ENCODE measurements at regions not wholly inside any gene's neighbourhood (a gene's known extent, or its start where the extent isn't known, plus 50 kb on each side); places are given as distances from the start of the nearest gene placed in this dataset.

GRCh38 chr11:69400140-69400539 is 81.3 kb upstream of the LINC01488 start:
- H4K20me1 ChIP-seq = no peaks in the 10 kb centered on the region
- peaks cover 19% of the 10 kb centered on the region for H3K9me3 ChIP-seq
- peaks cover 61% of the 10 kb centered on the region for H3K4me1 ChIP-seq
- H3K27ac ChIP-seq = peak overlapping the region; percentile 81; the same call in 1 of the 2 replicates
- no peak overlapping the region for H3K9ac ChIP-seq
- H3K27me3 ChIP-seq = no peaks in the 10 kb centered on the region
- no peaks in the 10 kb centered on the region for H3K36me3 ChIP-seq
- peak overlapping the region; percentile 95 for H3K4me2 ChIP-seq
- H3K4me3 ChIP-seq = no peak overlapping the region
- no peak for TF ChIP-seq Cebpa-rat (IDR thresholded peaks at IDR 0.05)

GRCh38 chr11:69400771-69401590 is 80.5 kb upstream of the LINC01488 start:
- Histone ChIP-seq H3K4me2 (peak overlapping the region; percentile 95), H3K4me3 (peak overlapping the region; percentile 45)

GRCh38 chr11:69401715-69402114 is 79.7 kb upstream of the LINC01488 start:
- Histone ChIP-seq H3K9ac (peak overlapping the region; percentile 70), H3K36me3 (no peaks in the 10 kb centered on the region), H3K27ac (peak overlapping the region; percentile 81), H3K9me3 (peaks cover 19% of the 10 kb centered on the region), H3K4me2 (peak overlapping the region; percentile 95), H3K27me3 (no peaks in the 10 kb centered on the region), H4K20me1 (no peaks in the 10 kb centered on the region), H3K4me3 (peak overlapping the region; percentile 45), H3K4me1 (peaks cover 53% of the 10 kb centered on the region)
- no peak for TF ChIP-seq Cebpa-rat (IDR thresholded peaks at IDR 0.05)

More at GRCh38 chr11:69400771-69401590, 80.5 kb upstream of the LINC01488 start:
- H3K27me3 ChIP-seq = no peaks in the 10 kb centered on the region
- H3K4me1 ChIP-seq = peaks cover 56% of the 10 kb centered on the region
- peak overlapping the region; percentile 70 for H3K9ac ChIP-seq
- H4K20me1 ChIP-seq = no peaks in the 10 kb centered on the region
- H3K9me3 ChIP-seq = peaks cover 19% of the 10 kb centered on the region
- TF ChIP-seq Cebpa-rat (IDR thresholded peaks at IDR 0.05) = no peak
- no peaks in the 10 kb centered on the region for H3K36me3 ChIP-seq
- peak overlapping the region; percentile 81 for H3K27ac ChIP-seq

- H3K4me1 ChIP-seq = peaks cover 53% of the 10 kb centered on the region
- H3K4me2 ChIP-seq = peak overlapping the region; percentile 95
- peak overlapping the region; percentile 70; the same call in 1 of the 2 replicates for H3K9ac ChIP-seq
- peaks cover 19% of the 10 kb centered on the region for H3K9me3 ChIP-seq
- no peaks in the 10 kb centered on the region for H3K27me3 ChIP-seq
- H3K36me3 ChIP-seq = no peaks in the 10 kb centered on the region
- H4K20me1 ChIP-seq = no peaks in the 10 kb centered on the region
- no peak overlapping the region for H3K4me3 ChIP-seq
- no peak for TF ChIP-seq Cebpa-rat (IDR thresholded peaks at IDR 0.05)
- H3K27ac ChIP-seq = peak overlapping the region; percentile 81
These were observed 79.1 kb upstream of the LINC01488 start for GRCh38 chr11:69402251-69402887.

- Histone ChIP-seq H3K4me1 (peaks cover 46% of the 10 kb centered on the region), H3K4me2 (no peak overlapping the region), H3K36me3 (no peaks in the 10 kb centered on the region), H3K4me3 (no peak overlapping the region), H3K9ac (no peak overlapping the region), H4K20me1 (no peaks in the 10 kb centered on the region), H3K27ac (peak overlapping the region; percentile 10; the same call in 1 of the 2 replicates), H3K9me3 (peaks cover 19% of the 10 kb centered on the region), H3K27me3 (no peaks in the 10 kb centered on the region)
- no peak for TF ChIP-seq Cebpa-rat (IDR thresholded peaks at IDR 0.05)
These were observed 77.8 kb upstream of the LINC01488 start for GRCh38 chr11:69403556-69404215.

GRCh38 chr11:69406060-69406459 is 75.4 kb upstream of the LINC01488 start:
- Histone ChIP-seq H3K9ac (no peak overlapping the region), H4K20me1 (no peaks in the 10 kb centered on the region), H3K27me3 (no peaks in the 10 kb centered on the region), H3K4me3 (no peak overlapping the region), H3K9me3 (peaks cover 19% of the 10 kb centered on the region), H3K4me2 (no peak overlapping the region), H3K27ac (no peak overlapping the region), H3K36me3 (no peaks in the 10 kb centered on the region), H3K4me1 (peaks cover 43% of the 10 kb centered on the region)
- no peak for TF ChIP-seq Cebpa-rat (IDR thresholded peaks at IDR 0.05)

GRCh38 chr11:69409812-69410645 is 71.4 kb upstream of the LINC01488 start:
- no peak overlapping the region for H3K9ac ChIP-seq

GRCh38 chr11:69411257-69411924 is 70.1 kb upstream of the LINC01488 start:
- TF ChIP-seq Cebpa-rat (IDR thresholded peaks at IDR 0.05) = no peak
- H3K4me2 ChIP-seq = no peak overlapping the region
- no peak overlapping the region for H3K4me3 ChIP-seq

More at GRCh38 chr11:69409812-69410645, 71.4 kb upstream of the LINC01488 start:
- H4K20me1 ChIP-seq = no peaks in the 10 kb centered on the region
- no peaks in the 10 kb centered on the region for H3K36me3 ChIP-seq
- H3K9me3 ChIP-seq = peaks cover 12% of the 10 kb centered on the region
- H3K4me1 ChIP-seq = peaks cover 36% of the 10 kb centered on the region
- no peak overlapping the region for H3K4me3 ChIP-seq
- no peaks in the 10 kb centered on the region for H3K27me3 ChIP-seq
- TF ChIP-seq Cebpa-rat (IDR thresholded peaks at IDR 0.05) = no peak
- H3K4me2 ChIP-seq = peak overlapping the region; percentile 72
- H3K27ac ChIP-seq = peak overlapping the region; percentile 22; the same call in 1 of the 2 replicates

More at GRCh38 chr11:69411257-69411924, 70.1 kb upstream of the LINC01488 start:
- Histone ChIP-seq H4K20me1 (no peaks in the 10 kb centered on the region), H3K9me3 (peaks cover 12% of the 10 kb centered on the region), H3K9ac (no peak overlapping the region), H3K27me3 (no peaks in the 10 kb centered on the region), H3K36me3 (no peaks in the 10 kb centered on the region), H3K4me1 (peaks cover 44% of the 10 kb centered on the region), H3K27ac (no peak overlapping the region)

Data from BLaER1 (cell line).